ENCODE measurements at regions not wholly inside any gene's neighbourhood (a gene's known extent, or its start where the extent isn't known, plus 50 kb on each side); places are given as distances from the start of the nearest gene placed in this dataset.

DNA sequence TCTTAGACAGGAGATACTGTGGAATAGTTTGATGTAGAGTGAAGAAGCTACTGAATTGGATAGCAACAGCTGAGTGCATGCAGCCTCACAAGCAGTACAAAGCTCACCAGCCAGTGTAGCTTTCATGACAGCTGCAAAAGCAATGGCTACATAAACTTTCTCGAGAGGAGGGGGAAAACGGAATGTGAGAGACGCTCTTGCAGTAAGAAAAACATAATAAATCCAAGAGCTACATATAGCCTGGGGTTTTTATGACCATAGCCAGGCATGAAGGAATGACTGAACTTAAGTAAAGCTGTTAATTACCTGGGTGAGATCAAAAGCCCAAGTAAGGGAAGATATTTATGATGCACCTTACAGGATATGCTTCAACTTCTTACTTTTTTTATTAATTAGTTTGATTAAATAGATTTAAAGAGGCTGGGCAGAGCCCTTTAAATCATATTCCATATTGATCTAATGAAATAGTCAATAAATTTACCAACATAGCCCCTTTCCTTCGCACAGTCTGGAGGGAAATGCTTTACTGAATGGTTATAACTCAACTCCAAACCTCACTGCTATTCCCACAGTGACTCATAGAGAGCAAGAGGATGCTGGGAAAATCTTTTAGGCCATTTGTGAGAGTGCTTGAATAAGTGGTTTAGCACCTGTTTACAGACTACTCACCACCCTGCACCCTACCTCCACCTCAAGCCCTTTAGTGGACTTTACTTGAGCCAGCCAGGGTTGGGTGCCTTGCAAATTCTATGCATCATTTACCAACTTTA, 407.2 kb upstream of the CLINT1 start:
- TF ChIP-seq, protein P1, sequence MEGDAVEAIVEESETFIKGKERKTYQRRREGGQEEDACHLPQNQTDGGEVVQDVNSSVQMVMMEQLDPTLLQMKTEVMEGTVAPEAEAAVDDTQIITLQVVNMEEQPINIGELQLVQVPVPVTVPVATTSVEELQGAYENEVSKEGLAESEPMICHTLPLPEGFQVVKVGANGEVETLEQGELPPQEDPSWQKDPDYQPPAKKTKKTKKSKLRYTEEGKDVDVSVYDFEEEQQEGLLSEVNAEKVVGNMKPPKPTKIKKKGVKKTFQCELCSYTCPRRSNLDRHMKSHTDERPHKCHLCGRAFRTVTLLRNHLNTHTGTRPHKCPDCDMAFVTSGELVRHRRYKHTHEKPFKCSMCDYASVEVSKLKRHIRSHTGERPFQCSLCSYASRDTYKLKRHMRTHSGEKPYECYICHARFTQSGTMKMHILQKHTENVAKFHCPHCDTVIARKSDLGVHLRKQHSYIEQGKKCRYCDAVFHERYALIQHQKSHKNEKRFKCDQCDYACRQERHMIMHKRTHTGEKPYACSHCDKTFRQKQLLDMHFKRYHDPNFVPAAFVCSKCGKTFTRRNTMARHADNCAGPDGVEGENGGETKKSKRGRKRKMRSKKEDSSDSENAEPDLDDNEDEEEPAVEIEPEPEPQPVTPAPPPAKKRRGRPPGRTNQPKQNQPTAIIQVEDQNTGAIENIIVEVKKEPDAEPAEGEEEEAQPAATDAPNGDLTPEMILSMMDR (IDR thresholded peaks at IDR 0.05; ENCODE audit: low read length), result no peak
- TF ChIP-seq EZH2 (IDR thresholded peaks at IDR 0.05; ENCODE audit: borderline replicate concordance, low read length), result no peak
